OCI-LY3 (cell line): ENCODE measurements at regions not wholly inside any gene's neighbourhood (a gene's known extent, or its start where the extent isn't known, plus 50 kb on each side); places are given as distances from the start of the nearest gene placed in this dataset.

ENCODE experiments used
- H2AFZ ChIP-seq: fragments of 200-600, 300-600 bp; shearing (Covaris generic); 2 replicates; pipeline ENCODE4 v1.6.0; 2014; ENCODE audit warnings: antibody characterized with exemption, low read depth, low read length
- H3K27ac ChIP-seq: fragments of 200-600, 300-600 bp; sonication (generic); 2 replicates; pipeline ENCODE4 v1.5.1; 2014; ENCODE audit warnings: mild to moderate bottlenecking, low read length, moderate library complexity, mixed read lengths
- H3K27me3 ChIP-seq: fragments of 200-600, 300-600 bp; sonication (generic); 2 replicates; pipeline ENCODE4 v1.6.1; 2014; ENCODE audit warnings: low read depth, low read length, mixed read lengths
- H3K36me3 ChIP-seq: fragments of 200-600, 300-600 bp; sonication (generic); replicated peaks from 2 replicates; pipeline ENCODE3; 2014; ENCODE audit warnings: low read depth, low read length, mixed read lengths
- H3K4me1 ChIP-seq: fragments of 300-600, 200-600 bp; sonication (generic); 2 replicates; pipeline ENCODE4 v1.6.1; 2014; ENCODE audit warnings: low read length, mixed read lengths
- H3K4me2 ChIP-seq: fragments of 200-600, 300-600 bp; sonication (generic); 2 replicates; pipeline ENCODE4 v1.6.1; 2014; ENCODE audit warnings: low read length, mixed read lengths
- H3K4me3 ChIP-seq: fragments of 300-600, 200-600 bp; sonication (generic); 2 replicates; pipeline ENCODE4 v1.5.1; 2014; ENCODE audit warnings: antibody characterized with exemption, mild to moderate bottlenecking, low read length, moderate library complexity
- H3K79me2 ChIP-seq: fragments of 300-600, 200-600 bp; shearing (Covaris generic); 2 replicates; pipeline ENCODE4 v1.6.1; 2014; ENCODE audit warnings: mild to moderate bottlenecking, low read length, mixed read lengths
- H3K9ac ChIP-seq: fragments of 300-600, 200-600 bp; shearing (Covaris generic); 2 replicates; pipeline ENCODE4 v1.6.0; 2014; ENCODE audit warnings: mild to moderate bottlenecking, low read length, moderate library complexity
- H3K9me3 ChIP-seq: fragments of 200-600, 300-600 bp; shearing (Covaris generic); 2 replicates; pipeline ENCODE4 v1.6.1; 2014; ENCODE audit warnings: low read length, mixed read lengths; ENCODE audit not compliant: insufficient read depth
- H4K20me1 ChIP-seq: fragments of 200-600, 300-600 bp; sonication (generic); 2 replicates; pipeline ENCODE4 v1.6.1; 2016; ENCODE audit warnings: low read length, mixed read lengths; ENCODE audit not compliant: insufficient read depth
- EZH2phosphoT487 ChIP-seq: fragments of 200-600 bp; shearing (Covaris generic); IDR thresholded peaks from 2 replicates; pipeline ENCODE4 v1.6.1; 2018; ENCODE audit warnings: antibody characterized with exemption, mixed run types, low read depth
- TF ChIP-seq, protein P1 (sequence below): fragments of 200-600, 300-600 bp; sonication (generic); IDR thresholded peaks from 2 replicates; pipeline ENCODE4 v1.5.1; 2014; ENCODE audit warnings: antibody characterized with exemption, low read length, low read depth

DNA sequence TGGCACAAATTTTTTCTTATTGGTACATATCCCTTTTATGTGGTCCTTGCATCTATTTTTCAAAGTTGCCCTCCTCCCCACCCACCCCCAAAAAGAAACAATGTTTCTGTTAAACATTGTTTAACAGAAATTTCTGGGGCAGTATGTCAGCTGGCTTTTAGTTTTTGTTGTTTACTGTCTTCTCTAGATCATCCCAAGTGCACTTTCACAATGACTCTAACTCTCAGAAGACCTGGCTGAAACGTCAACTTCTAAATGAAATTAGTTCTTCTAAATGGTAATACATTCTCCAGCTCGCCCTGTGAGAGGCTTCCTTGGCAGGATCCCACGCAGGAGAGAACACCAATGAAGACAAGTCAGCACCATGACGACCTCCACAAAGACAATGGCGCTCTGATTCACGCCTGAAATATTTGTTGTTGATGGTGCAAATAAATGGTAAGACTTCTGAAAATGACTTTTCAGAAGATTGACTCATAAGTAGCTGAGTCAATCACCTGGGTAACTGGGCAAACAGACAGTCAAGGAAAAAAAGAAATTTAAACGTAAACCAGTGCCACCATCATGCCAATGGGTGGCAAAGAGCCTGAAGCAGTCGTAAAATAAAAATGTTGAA lies 293.7 kb downstream of the FZD1 start:
- Histone ChIP-seq H3K27me3 (no peaks in the 10 kb centered on the region), H3K9ac (no peak overlapping the region), H4K20me1 (no peaks in the 10 kb centered on the region), H3K9me3 (no peaks in the 10 kb centered on the region), H3K36me3 (no peaks in the 10 kb centered on the region), H2AFZ (peak overlapping the region; percentile 68; the same call in 1 of the 2 replicates), H3K4me3 (peak overlapping the region; percentile 64), H3K79me2 (no peaks in the 10 kb centered on the region), H3K27ac (no peak overlapping the region; the same call in 1 of the 2 replicates), H3K4me1 (peaks cover 21% of the 10 kb centered on the region), H3K4me2 (peak overlapping the region; percentile 89)
- TF ChIP-seq, protein P1, sequence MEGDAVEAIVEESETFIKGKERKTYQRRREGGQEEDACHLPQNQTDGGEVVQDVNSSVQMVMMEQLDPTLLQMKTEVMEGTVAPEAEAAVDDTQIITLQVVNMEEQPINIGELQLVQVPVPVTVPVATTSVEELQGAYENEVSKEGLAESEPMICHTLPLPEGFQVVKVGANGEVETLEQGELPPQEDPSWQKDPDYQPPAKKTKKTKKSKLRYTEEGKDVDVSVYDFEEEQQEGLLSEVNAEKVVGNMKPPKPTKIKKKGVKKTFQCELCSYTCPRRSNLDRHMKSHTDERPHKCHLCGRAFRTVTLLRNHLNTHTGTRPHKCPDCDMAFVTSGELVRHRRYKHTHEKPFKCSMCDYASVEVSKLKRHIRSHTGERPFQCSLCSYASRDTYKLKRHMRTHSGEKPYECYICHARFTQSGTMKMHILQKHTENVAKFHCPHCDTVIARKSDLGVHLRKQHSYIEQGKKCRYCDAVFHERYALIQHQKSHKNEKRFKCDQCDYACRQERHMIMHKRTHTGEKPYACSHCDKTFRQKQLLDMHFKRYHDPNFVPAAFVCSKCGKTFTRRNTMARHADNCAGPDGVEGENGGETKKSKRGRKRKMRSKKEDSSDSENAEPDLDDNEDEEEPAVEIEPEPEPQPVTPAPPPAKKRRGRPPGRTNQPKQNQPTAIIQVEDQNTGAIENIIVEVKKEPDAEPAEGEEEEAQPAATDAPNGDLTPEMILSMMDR = no peak
- TF ChIP-seq EZH2phosphoT487 = no peak

DNA sequence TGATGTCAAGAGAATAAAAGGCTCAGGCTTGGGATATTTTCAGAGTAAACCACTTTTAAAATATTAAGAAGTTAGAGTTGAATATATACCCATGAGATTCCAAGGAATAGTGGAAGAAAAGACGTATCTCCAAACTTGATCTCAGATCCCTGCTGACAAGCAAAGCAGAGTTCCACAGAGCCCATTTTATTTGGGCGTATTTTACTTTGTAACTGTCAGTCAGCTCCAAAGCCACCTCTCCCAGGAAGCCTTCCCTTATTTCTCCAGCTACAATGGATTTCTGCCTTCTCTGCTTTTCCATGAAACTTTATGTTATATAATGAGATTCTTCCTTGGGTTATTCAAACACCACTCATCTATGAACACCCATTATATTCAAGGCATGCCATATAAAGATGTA lies 295.7 kb downstream of the FZD1 start:
- no peaks in the 10 kb centered on the region for H3K27me3 ChIP-seq
- H4K20me1 ChIP-seq = no peaks in the 10 kb centered on the region
- no peak overlapping the region for H3K4me2 ChIP-seq
- H3K27ac ChIP-seq = no peak overlapping the region
- TF ChIP-seq, protein P1 = no peak
- H3K4me1 ChIP-seq = peaks cover 21% of the 10 kb centered on the region
- H2AFZ ChIP-seq = no peak overlapping the region
- H3K79me2 ChIP-seq = no peaks in the 10 kb centered on the region
- no peak overlapping the region for H3K4me3 ChIP-seq
- H3K36me3 ChIP-seq = no peaks in the 10 kb centered on the region
- no peak overlapping the region for H3K9ac ChIP-seq
- H3K9me3 ChIP-seq = no peaks in the 10 kb centered on the region

DNA sequence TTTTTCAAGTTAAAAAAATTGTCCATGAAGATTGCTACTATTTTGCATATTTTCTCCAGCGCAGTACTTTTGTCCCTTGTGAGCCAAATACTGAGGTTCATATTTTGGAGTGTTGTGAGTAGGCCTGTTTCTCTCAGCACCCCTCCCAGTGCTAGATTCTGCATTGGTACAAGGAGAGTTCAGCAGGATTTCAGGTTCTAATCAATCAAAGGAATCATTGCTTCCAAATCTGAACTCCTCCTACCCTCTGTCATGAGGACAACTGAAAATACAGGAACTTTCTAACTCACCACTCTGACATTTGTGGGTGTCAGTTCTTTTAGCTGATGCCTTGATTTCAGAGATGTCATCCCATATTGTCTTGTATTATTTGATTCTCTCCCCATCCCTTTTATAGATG lies 299.9 kb downstream of the FZD1 start:
- no peak for TF ChIP-seq EZH2phosphoT487
- TF ChIP-seq, protein P1 = no peak
- no peak overlapping the region for H3K4me3 ChIP-seq
- no peak overlapping the region for H3K4me2 ChIP-seq
- H3K79me2 ChIP-seq = no peaks in the 10 kb centered on the region
- H2AFZ ChIP-seq = no peak overlapping the region
- no peaks in the 10 kb centered on the region for H3K36me3 ChIP-seq
- H3K9ac ChIP-seq = no peak overlapping the region
- no peak overlapping the region for H3K27ac ChIP-seq
- no peaks in the 10 kb centered on the region for H3K4me1 ChIP-seq
- no peaks in the 10 kb centered on the region for H4K20me1 ChIP-seq
- no peaks in the 10 kb centered on the region for H3K9me3 ChIP-seq
- H3K27me3 ChIP-seq = no peaks in the 10 kb centered on the region

DNA sequence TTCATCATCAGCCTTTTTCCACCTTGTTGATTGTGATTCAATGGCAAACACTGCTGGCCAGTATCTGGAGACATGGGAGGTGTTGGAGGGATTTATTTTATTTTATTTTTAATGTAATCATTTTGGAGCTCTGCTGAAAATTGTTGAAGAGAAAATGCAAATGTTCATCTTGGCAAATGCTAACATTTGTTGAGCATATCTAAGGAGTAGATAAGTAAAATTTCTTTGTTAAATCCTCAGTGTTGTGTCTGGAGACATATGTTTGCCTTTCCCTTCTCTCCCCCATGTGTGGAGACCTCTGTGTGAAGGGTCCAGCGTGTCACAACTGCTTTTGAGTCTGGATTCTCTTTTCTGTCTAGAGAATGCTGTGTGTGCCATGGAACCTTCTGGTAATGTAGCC lies 300.3 kb downstream of the FZD1 start:
- no peaks in the 10 kb centered on the region for H3K9me3 ChIP-seq
- H2AFZ ChIP-seq = no peak overlapping the region
- no peaks in the 10 kb centered on the region for H3K79me2 ChIP-seq
- H4K20me1 ChIP-seq = no peaks in the 10 kb centered on the region
- TF ChIP-seq, protein P1 = no peak
- TF ChIP-seq EZH2phosphoT487 = no peak
- no peak overlapping the region for H3K9ac ChIP-seq
- no peaks in the 10 kb centered on the region for H3K27me3 ChIP-seq
- no peak overlapping the region for H3K4me3 ChIP-seq
- no peaks in the 10 kb centered on the region for H3K4me1 ChIP-seq
- no peak overlapping the region for H3K27ac ChIP-seq
- H3K36me3 ChIP-seq = no peaks in the 10 kb centered on the region
- H3K4me2 ChIP-seq = no peak overlapping the region
